GM23248 (cell line): ENCODE measurements at regions not wholly inside any gene's neighbourhood (a gene's known extent, or its start where the extent isn't known, plus 50 kb on each side); places are given as distances from the start of the nearest gene placed in this dataset.

Source experiments
- EZH2 ChIP-seq: fragments of 200-600 bp; sonication (generic); IDR thresholded peaks from 2 replicates; pipeline ENCODE4 v1.6.1; 2018; ENCODE audit warnings: antibody characterized with exemption, mild to moderate bottlenecking; ENCODE audit not compliant: insufficient read depth, poor library complexity, severe bottlenecking
- EZH2phosphoT487 ChIP-seq: fragments of 200-600 bp; sonication (generic); IDR thresholded peaks from 2 replicates; pipeline ENCODE4 v1.6.1; 2018; ENCODE audit warnings: antibody characterized with exemption, moderate library complexity, mild to moderate bottlenecking, low read depth; ENCODE audit not compliant: insufficient read depth

- no peak for TF ChIP-seq EZH2
- no peak for TF ChIP-seq EZH2phosphoT487
Measured at GRCh38 chr5:5025098-5025773, 114.9 kb upstream of the ADAMTS16 start.
